CD4-positive, alpha-beta T cell treated with Interleukin-12 subunit alpha and Interleukin-12 subunit beta, for 1 hour (primary cell): ENCODE measurements at regions not wholly inside any gene's neighbourhood (a gene's known extent, or its start where the extent isn't known, plus 50 kb on each side); places are given as distances from the start of the nearest gene placed in this dataset.
"Not testable (repeated sequence)": the region's sequence is repeated elsewhere in the genome, so short reads cannot be mapped to it uniquely, and the experiment has no call there.

Source experiments
- DNase-seq: peaks from one replicate; pipeline ENCODE4 v3.0.0-alpha.2; 2020

GRCh38 chr17:64784353-64785010 lies 122.4 kb upstream of the SMURF2 start:
- no peak for DNase-seq

GRCh38 chr17:64783556-64784352 lies 121.6 kb upstream of the SMURF2 start:
- no peak for DNase-seq

- no peak for DNase-seq
Measured at GRCh38 chr17:64783031-64783461, 120.9 kb upstream of the SMURF2 start.

- no peak for DNase-seq
Measured at GRCh38 chr17:64781810-64782555, 119.9 kb upstream of the SMURF2 start.

- DNase-seq, result peak; percentile 60
Measured at GRCh38 chr17:64781014-64781756, 119.1 kb upstream of the SMURF2 start.

GRCh38 chr17:64780096-64781013 lies 118.2 kb upstream of the SMURF2 start:
- peak; percentile 85 for DNase-seq

GRCh38 chr17:64779376-64780095 lies 117.4 kb upstream of the SMURF2 start:
- no peak for DNase-seq

GRCh38 chr17:64779098-64779375 lies 116.9 kb upstream of the SMURF2 start:
- not testable (repeated sequence) for DNase-seq

GRCh38 chr17:64778240-64779097 lies 116.4 kb upstream of the SMURF2 start:
- DNase-seq, result peak; percentile 25

- no peak for DNase-seq
Measured at GRCh38 chr17:64777415-64778239, 115.5 kb upstream of the SMURF2 start.

- peak; percentile 77 for DNase-seq
Measured at GRCh38 chr17:64776720-64777414, 114.8 kb upstream of the SMURF2 start.

GRCh38 chr17:64775701-64776570 lies 113.8 kb upstream of the SMURF2 start:
- no peak for DNase-seq

GRCh38 chr17:64774888-64775540 lies 112.9 kb upstream of the SMURF2 start:
- DNase-seq, result no peak

- DNase-seq, result no peak
Measured at GRCh38 chr17:64773836-64774761, 112.0 kb upstream of the SMURF2 start.

GRCh38 chr17:64773386-64773835 lies 111.3 kb upstream of the SMURF2 start:
- DNase-seq, result no peak

GRCh38 chr17:64772845-64773299 lies 110.8 kb upstream of the SMURF2 start:
- no peak for DNase-seq
